ENCODE measurements at regions not wholly inside any gene's neighbourhood (a gene's known extent, or its start where the extent isn't known, plus 50 kb on each side); places are given as distances from the start of the nearest gene placed in this dataset.

DNA sequence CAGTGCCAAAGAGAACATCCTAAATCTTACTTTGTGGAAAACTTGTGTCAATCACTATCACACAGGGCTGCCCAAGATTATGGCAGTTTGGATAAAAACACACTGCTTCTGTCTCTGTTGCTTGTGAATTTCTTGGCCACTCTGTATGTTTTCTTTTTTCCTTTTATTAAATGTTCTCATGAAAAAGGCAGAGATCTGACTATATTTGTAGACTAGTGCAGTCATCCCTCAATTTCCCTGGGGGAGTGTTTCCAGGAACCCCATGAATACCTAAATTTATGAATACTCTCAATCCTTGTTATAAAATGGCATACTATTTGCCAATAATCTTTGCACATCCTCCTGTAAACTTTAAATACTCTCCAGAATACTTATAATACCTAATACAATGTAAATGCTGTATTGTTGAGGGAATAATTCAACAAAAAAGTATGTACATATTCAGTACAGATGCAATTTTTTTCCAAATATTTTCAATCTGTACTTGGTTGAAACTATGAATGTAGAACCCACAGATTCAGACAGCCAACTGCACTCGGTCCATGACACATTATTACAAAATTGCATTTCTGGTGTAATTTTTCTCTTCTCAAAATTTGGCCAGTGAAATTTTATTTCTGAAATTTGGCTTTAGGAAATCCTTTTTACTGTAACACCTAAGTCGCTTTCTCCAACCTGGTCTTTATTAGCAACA is 391.9 kb upstream of the PRR16 start:
- no peaks in the 10 kb centered on the region for H3K36me3 ChIP-seq (ENCODE audit: control insufficient read depth in 2 of 2, insufficient read depth in 1 of 2, low read length in 2 of 2)
- POLR2A ChIA-PET = no interaction called here
- no peaks in the 10 kb centered on the region for H3K4me1 ChIP-seq (ENCODE audit: control insufficient read depth, insufficient read depth, low read length)
- TF ChIP-seq ZBTB17 (tag by site-specific recombination; IDR thresholded peaks at IDR 0.05) (no peak), KLF1 (tag by site-specific recombination; IDR thresholded peaks at IDR 0.05) (no peak), ZNF416 (tag by site-specific recombination; IDR thresholded peaks at IDR 0.05) (no peak), ZNF423 (tag by site-specific recombination; IDR thresholded peaks at IDR 0.05) (no peak)
- H3K9me3 ChIP-seq (ENCODE audit: control insufficient read depth, insufficient read depth, low read depth, low read length) = no peaks in the 10 kb centered on the region
- no peak overlapping the region for H3K27ac ChIP-seq (ENCODE audit: extremely low read depth, low read depth, low read length)
- CTCF ChIA-PET = no interaction called here
- H3K4me3 ChIP-seq (ENCODE audit: low read depth, low read length) = no peak overlapping the region

DNA sequence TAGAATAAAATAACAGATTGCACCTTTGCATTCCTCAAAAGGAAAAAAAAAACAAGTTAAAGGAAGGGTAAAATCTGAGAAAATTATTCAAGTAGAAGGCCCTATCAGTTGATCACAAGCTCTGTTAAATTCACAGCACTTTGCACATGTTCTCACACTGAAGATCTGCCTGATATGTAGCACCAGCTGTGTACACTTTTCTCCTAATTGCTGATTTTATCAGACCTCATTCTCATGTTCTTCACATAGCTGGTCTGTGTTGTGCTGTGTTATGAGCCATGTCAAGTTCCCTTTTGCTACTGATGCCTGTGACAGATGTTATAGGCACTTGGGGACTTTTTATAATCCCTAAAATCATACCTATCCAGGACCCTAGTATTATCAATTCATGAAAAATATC is 390.4 kb upstream of the PRR16 start:
- TF ChIP-seq ZNF221 (tag by site-specific recombination; IDR thresholded peaks at IDR 0.05; ENCODE audit: borderline replicate concordance) (no peak), ZNF561 (tag by site-specific recombination; IDR thresholded peaks at IDR 0.05; ENCODE audit: borderline replicate concordance) (no peak), ZNF830 (tag by site-specific recombination; IDR thresholded peaks at IDR 0.05; ENCODE audit: low read depth) (no peak), ZNF664 (tag by site-specific recombination; IDR thresholded peaks at IDR 0.05) (no peak), ZFP69B (tag by site-specific recombination; IDR thresholded peaks at IDR 0.05) (no peak), ZNF473 (tag by site-specific recombination; IDR thresholded peaks at IDR 0.05) (no peak), ZNF600 (tag by site-specific recombination; IDR thresholded peaks at IDR 0.05) (no peak), ZNF501 (tag by site-specific recombination; IDR thresholded peaks at IDR 0.05) (no peak), ZNF626 (tag by site-specific recombination; IDR thresholded peaks at IDR 0.05) (no peak), ZNF354C (tag by site-specific recombination; IDR thresholded peaks at IDR 0.05; ENCODE audit: borderline replicate concordance, low read depth) (no peak), ZBTB7A (tag by site-specific recombination; IDR thresholded peaks at IDR 0.05; ENCODE audit: low read depth) (no peak), ZNF621 (tag by site-specific recombination; IDR thresholded peaks at IDR 0.05) (no peak)
- TF ChIP-seq, protein P1, sequence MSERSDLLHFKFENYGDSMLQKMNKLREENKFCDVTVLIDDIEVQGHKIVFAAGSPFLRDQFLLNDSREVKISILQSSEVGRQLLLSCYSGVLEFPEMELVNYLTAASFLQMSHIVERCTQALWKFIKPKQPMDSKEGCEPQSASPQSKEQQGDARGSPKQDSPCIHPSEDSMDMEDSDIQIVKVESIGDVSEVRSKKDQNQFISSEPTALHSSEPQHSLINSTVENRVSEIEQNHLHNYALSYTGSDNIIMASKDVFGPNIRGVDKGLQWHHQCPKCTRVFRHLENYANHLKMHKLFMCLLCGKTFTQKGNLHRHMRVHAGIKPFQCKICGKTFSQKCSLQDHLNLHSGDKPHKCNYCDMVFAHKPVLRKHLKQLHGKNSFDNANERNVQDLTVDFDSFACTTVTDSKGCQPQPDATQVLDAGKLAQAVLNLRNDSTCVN (tag by site-specific recombination; optimal IDR thresholded peaks at IDR 0.05) = no peak
- ChIA-PET CTCF (interaction anchor here (0.6 to 0.7 kb wide), 2 partner anchors 32 to 621 kb away, joined by 3 read pairs; no protein-coding TSS in a partner anchor), POLR2A (no interaction called here)
- no peaks in the 10 kb centered on the region for H3K4me1 ChIP-seq (ENCODE audit: control insufficient read depth, insufficient read depth, low read length)
- H3K36me3 ChIP-seq (ENCODE audit: control insufficient read depth in 2 of 2, insufficient read depth in 1 of 2, low read length in 2 of 2) = no peaks in the 10 kb centered on the region
- no peaks in the 10 kb centered on the region for H3K9me3 ChIP-seq (ENCODE audit: control insufficient read depth, insufficient read depth, low read depth, low read length)
- H3K27ac ChIP-seq (ENCODE audit: extremely low read depth, low read depth, low read length) = no peak overlapping the region
- no peak overlapping the region for H3K4me3 ChIP-seq (ENCODE audit: low read depth, low read length)

DNA sequence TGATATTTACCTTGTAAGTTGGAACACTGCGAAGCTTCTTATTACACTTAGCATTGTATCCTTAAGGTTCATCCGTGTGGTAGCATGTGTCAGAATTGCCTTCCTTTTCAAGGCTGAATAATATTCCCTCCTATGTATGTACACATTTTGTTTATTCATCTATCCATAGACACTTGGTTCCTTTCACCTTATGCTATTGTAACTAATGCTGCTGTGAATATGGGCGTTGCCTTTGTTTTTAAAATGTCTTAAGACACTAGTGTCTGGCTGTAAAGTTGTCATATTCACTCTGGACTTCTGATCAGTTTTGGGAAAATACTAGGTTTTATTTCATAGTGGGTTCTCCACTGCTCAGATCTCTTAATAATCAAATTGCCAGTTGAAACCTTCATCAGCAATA is 383.3 kb upstream of the PRR16 start:
- Histone ChIP-seq H3K36me3 (ENCODE audit: control insufficient read depth in 2 of 2, insufficient read depth in 1 of 2, low read length in 2 of 2) (no peaks in the 10 kb centered on the region), H3K9me3 (ENCODE audit: control insufficient read depth, insufficient read depth, low read depth, low read length) (no peaks in the 10 kb centered on the region), H3K4me1 (ENCODE audit: control insufficient read depth, insufficient read depth, low read length) (no peaks in the 10 kb centered on the region), H3K27ac (ENCODE audit: extremely low read depth, low read depth, low read length) (no peak overlapping the region), H3K4me3 (ENCODE audit: low read depth, low read length) (no peak overlapping the region)
- TF ChIP-seq ZNF223 (tag by site-specific recombination; IDR thresholded peaks at IDR 0.05) = no peak
- no peak for TF ChIP-seq ZNF274 (IDR thresholded peaks at IDR 0.05; ENCODE audit: low read length)
- no peak for TF ChIP-seq ZNF274 (tag by site-specific recombination; IDR thresholded peaks at IDR 0.05; ENCODE audit: borderline replicate concordance)
- no peak for TF ChIP-seq ZNF776 (tag by site-specific recombination; IDR thresholded peaks at IDR 0.05; ENCODE audit: borderline replicate concordance)
- TF ChIP-seq ZNF843 (tag by site-specific recombination; IDR thresholded peaks at IDR 0.05) = no peak
- TF ChIP-seq ZNF514 (tag by site-specific recombination; IDR thresholded peaks at IDR 0.05) = no peak
- no peak for TF ChIP-seq ZNF530 (tag by site-specific recombination; IDR thresholded peaks at IDR 0.05; ENCODE audit: low read depth)
- TF ChIP-seq, protein P2, sequence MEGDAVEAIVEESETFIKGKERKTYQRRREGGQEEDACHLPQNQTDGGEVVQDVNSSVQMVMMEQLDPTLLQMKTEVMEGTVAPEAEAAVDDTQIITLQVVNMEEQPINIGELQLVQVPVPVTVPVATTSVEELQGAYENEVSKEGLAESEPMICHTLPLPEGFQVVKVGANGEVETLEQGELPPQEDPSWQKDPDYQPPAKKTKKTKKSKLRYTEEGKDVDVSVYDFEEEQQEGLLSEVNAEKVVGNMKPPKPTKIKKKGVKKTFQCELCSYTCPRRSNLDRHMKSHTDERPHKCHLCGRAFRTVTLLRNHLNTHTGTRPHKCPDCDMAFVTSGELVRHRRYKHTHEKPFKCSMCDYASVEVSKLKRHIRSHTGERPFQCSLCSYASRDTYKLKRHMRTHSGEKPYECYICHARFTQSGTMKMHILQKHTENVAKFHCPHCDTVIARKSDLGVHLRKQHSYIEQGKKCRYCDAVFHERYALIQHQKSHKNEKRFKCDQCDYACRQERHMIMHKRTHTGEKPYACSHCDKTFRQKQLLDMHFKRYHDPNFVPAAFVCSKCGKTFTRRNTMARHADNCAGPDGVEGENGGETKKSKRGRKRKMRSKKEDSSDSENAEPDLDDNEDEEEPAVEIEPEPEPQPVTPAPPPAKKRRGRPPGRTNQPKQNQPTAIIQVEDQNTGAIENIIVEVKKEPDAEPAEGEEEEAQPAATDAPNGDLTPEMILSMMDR (tag by site-specific recombination; IDR thresholded peaks at IDR 0.05) = no peak
- TF ChIP-seq ZNF791 (tag by site-specific recombination; IDR thresholded peaks at IDR 0.05) = no peak
- TF ChIP-seq ZNF19 (tag by site-specific recombination; IDR thresholded peaks at IDR 0.05; ENCODE audit: low read depth) = no peak
- TF ChIP-seq ZNF16 (tag by site-specific recombination; IDR thresholded peaks at IDR 0.05; ENCODE audit: low read depth) = no peak
- CTCF ChIA-PET = no interaction called here
- POLR2A ChIA-PET = no interaction called here

Measured in HEK293 (cell line).